ENCODE measurements at regions not wholly inside any gene's neighbourhood (a gene's known extent, or its start where the extent isn't known, plus 50 kb on each side); places are given as distances from the start of the nearest gene placed in this dataset.

- intact Hi-C loops (cut with micrococcal nuclease): no loop called here
- TF ChIP-seq CTCF (IDR thresholded peaks at IDR 0.05; ENCODE audit: borderline replicate concordance): no peak
- Histone ChIP-seq H3K9me3 (replicated peaks) (peaks cover 7% of the 10 kb centered on the region), H3K4me1 (no peaks in the 10 kb centered on the region), H3K27ac (replicated peaks) (no peak overlapping the region), H3K27me3 (ENCODE audit: low read depth) (no peaks in the 10 kb centered on the region), H3K36me3 (no peaks in the 10 kb centered on the region), H3K4me3 (no peak overlapping the region)
- no peak for DNase-seq
These were observed 406.2 kb downstream of the ANKRD50 start for GRCh38 chr4:124306352-124306751.

DNA sequence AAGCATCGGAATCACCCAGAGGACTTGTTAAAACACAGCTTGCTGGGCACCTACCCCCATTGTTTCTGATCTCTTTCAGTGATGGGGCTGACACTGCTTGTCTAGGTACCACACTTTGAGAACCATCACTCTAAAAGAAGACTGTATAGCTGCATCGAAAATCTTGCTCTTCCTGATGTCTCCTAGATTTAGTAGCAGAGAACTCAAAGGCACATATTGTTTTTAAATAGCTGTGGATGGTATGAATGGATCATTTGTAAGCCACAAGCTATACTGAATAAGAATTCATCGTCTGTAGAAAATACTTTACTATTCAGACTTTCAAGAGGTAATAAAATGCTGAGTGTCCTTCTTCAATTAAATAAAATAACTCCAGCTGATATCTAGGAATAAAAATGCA, 405.4 kb downstream of the ANKRD50 start:
- H3K36me3 ChIP-seq: no peaks in the 10 kb centered on the region
- no peak overlapping the region for H3K27ac ChIP-seq (replicated peaks)
- H3K9me3 ChIP-seq (replicated peaks): peaks cover 10% of the 10 kb centered on the region
- H3K4me1 ChIP-seq: no peaks in the 10 kb centered on the region
- TF ChIP-seq CTCF (IDR thresholded peaks at IDR 0.05; ENCODE audit: borderline replicate concordance): no peak
- intact Hi-C loops (cut with micrococcal nuclease): no loop called here
- no peaks in the 10 kb centered on the region for H3K27me3 ChIP-seq (ENCODE audit: low read depth)
- no peak for DNase-seq
- H3K4me3 ChIP-seq: no peak overlapping the region

DNA sequence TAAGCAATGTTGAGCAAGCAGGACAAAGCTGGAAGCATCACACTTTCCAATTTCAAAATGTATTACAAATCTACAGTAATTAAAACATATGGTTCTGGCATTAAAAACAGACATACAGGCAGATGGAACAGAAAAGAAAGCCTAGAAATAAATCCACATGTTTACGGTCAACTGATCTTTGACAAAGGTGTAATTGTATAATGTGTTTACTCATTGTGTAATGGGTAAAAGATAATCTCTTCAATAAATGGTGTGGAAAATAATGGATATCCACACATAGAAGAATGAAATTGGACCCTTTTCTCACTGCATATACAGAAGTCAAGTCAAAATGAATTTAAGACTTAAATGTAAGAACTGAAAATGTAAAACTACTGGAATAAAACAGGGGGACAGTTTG, 394.2 kb downstream of the ANKRD50 start:
- no peak for TF ChIP-seq CTCF (IDR thresholded peaks at IDR 0.05; ENCODE audit: borderline replicate concordance)

DNA sequence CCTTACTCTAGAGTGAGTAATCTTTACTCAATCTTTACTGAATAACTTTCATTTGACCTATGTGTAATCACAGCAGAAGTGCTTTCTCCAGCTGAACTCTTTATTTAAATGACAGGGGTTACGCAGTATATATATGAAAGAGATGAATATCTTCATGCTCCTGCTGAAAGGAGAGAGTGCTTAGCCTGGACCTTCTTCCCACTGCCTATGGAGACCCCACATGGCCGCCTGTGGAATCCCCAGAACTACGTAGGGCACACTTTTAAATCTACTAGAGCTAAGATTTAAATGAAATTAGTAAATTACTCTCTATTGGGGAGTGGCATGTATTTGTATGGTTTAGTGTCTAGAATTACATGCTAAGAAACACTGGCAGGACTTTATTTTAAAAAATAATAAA, 391.2 kb downstream of the ANKRD50 start:
- no peak for DNase-seq
- Histone ChIP-seq H3K4me1 (no peaks in the 10 kb centered on the region), H3K27ac (replicated peaks) (no peak overlapping the region), H3K9me3 (replicated peaks) (no peaks in the 10 kb centered on the region), H3K27me3 (ENCODE audit: low read depth) (no peaks in the 10 kb centered on the region), H3K4me3 (no peak overlapping the region), H3K36me3 (no peaks in the 10 kb centered on the region)
- no peak for TF ChIP-seq CTCF (IDR thresholded peaks at IDR 0.05; ENCODE audit: borderline replicate concordance)
- intact Hi-C loops (cut with micrococcal nuclease): no loop called here

More for the DNA sequence above, 394.2 kb downstream of the ANKRD50 start:
- Histone ChIP-seq H3K27ac (replicated peaks) (no peak overlapping the region), H3K9me3 (replicated peaks) (peaks cover 5% of the 10 kb centered on the region), H3K27me3 (ENCODE audit: low read depth) (no peaks in the 10 kb centered on the region), H3K36me3 (no peaks in the 10 kb centered on the region), H3K4me1 (no peaks in the 10 kb centered on the region), H3K4me3 (no peak overlapping the region)
- intact Hi-C loops (cut with micrococcal nuclease): no loop called here
- DNase-seq: no peak

- no peak for DNase-seq
- H3K9me3 ChIP-seq (replicated peaks): no peaks in the 10 kb centered on the region
- peak overlapping the region; percentile 41 for H3K4me3 ChIP-seq
- no peaks in the 10 kb centered on the region for H3K36me3 ChIP-seq
- H3K4me1 ChIP-seq: no peaks in the 10 kb centered on the region
- H3K27me3 ChIP-seq (ENCODE audit: low read depth): no peaks in the 10 kb centered on the region
- intact Hi-C loops (cut with micrococcal nuclease): no loop called here
- peak; percentile 72 for TF ChIP-seq CTCF (IDR thresholded peaks at IDR 0.05; ENCODE audit: borderline replicate concordance)
- peak overlapping the region; percentile 12 for H3K27ac ChIP-seq (replicated peaks)
These were observed 390.1 kb downstream of the ANKRD50 start for GRCh38 chr4:124322234-124323065.

Data from left ventricle myocardium inferior (tissue), 1 donor.